Activated gamma-delta T cell (primary cell): ENCODE measurements at regions not wholly inside any gene's neighbourhood (a gene's known extent, or its start where the extent isn't known, plus 50 kb on each side); places are given as distances from the start of the nearest gene placed in this dataset.
"Not testable (repeated sequence)": the region's sequence is repeated elsewhere in the genome, so short reads cannot be mapped to it uniquely, and the experiment has no call there.

ENCODE experiments used
- DNase-seq: peaks from one replicate; lab custom pipeline; 2025; lab: John Stamatoyannopoulos, UW

- no peak for DNase-seq
Observed at GRCh38 chr1:29391362-29391880, 155.1 kb downstream of the PTPRU start.

DNA sequence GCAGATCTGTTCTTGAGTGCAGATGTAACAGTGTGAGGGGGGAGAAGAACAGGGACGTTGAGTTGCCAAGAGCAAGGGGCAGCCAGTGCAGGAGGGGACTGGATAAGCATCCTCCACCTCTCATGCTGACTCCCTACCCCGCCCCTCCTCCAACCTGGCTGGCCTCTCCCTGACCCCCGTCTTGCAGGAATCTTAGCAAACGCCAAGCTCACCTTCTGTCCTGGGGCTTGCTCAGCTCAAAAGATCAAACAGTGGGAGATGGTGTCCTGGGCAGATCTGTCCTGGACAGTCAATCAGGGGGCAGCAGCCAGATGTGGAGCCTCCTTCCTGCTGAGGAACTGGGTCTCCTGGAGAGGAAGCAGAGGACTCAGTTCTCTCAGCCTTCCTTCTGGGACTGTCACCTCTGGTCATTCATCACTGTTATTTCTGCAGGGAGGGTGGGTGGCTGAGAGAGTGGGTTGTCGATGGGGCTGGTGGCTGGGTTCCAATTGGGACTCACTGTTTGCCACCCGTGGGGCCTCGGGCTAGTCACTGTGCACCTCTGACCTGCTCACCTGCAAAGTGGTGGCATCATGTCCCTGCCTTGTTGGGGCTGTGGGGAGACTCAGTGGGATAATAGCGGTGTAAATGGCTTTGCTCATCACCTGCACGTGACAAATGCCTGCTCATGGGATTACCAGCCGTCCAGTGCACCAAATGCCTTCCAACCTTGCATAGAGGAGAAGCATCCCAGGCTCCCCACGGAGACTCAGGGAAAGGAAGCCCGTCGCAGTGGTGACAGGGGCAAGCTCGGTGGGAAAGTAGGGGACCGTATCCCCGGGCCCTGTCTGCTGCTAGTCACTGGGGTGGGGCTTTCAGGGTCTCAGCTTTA is 154.4 kb downstream of the PTPRU start:
- no peak for DNase-seq

GRCh38 chr1:29390075-29390474 is 153.8 kb downstream of the PTPRU start:
- no peak for DNase-seq

DNA sequence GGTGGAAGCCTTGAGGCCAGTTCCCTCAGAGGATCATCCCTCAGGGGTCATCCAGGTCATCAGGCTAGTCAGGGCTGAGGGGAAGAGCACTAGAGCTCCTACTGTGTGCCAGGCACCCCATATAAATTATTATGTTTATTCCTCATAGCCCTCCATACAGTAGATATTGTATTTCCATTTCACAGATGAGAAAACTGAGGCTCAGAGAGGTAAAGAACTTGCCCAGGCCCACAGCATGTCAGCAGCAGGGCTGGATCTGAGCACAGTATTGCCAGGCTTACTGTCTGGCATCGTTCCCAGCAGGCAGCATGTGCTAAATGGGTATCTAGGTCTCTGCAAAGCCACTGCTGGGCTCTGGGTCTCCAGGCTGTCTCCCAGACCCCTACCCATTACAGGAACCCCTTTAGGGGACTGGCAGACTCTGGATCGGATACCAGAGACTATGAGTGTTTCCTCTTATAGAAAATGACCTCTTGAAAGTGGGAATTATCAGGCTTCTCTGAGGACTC is 153.3 kb downstream of the PTPRU start:
- DNase-seq = no peak

DNA sequence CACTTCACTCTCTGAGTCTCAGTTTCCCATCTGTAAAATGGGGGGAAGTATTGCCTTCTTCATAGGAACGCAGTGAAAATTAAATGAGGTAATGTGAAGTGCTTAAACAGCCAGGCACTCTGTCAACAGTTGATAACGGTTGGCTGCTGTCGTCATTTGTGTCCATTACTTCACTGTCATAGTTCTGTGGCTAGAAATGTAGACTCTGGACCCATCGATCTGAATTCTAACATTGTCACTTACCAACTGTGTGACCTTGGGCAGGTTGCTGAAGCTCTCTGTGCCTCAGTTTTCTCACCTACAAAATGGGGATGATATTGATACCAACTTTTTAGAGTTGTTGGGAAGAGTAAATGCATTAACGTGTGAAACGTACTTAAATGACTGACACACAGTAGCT is 152.6 kb downstream of the PTPRU start:
- no peak for DNase-seq

DNA sequence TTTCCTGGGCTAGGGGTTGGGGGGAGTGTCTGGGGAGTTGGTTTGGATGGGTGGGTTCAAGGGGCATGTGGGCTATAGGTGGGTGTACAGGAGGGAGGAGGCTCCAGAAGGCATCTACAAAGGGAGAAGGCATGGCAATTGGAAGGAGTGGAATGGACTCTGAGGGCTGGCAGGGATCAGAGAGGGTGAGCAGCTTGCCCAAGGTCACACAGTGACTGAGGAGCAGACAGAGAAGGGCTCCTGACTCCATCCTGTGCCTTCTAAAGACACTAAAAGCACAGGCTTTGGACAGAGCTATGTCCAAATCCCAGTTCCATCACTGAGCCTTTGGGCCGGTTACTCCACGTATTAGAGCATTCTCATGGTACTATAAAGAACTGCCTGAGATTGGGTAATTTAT is 151.8 kb downstream of the PTPRU start:
- no peak for DNase-seq

DNA sequence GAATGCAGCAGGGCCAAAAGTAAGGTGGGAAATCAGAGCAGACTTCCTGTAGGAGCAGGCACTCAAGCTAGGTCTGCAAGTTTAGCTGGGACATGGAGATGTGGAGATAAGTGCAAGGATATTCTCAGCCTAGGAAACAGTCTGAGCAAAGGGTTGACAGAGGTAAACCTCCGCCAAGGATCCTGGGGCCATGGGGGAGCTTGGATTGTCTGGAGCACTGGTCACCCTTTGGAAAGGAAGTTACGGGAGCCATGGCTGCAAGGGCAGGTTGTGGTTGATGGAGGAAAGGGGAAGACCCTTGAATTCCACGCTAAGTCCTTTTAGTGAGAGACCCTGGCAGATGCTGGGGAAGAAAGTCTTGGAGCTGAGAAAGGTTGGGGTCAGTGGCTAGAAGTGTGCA is 150.9 kb downstream of the PTPRU start:
- no peak for DNase-seq

DNA sequence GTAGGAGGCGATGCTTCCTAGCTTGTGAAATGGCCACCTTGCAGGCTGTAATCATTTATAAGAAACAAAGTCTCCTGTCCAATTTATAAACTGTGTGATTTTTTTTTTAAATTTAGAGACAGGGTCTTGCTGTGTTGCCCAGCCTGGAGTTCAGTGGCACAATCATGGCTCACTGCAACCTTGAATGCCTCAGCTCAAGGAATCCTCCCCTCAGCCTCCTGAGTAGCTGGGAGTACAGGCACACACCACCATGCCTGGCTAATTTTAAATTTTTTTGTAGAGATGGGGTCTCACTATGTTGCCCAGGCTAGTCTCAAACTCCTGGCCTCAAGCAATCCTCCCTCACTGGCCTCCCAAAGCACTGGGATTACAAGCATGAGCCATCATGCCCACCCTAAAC is 150.1 kb downstream of the PTPRU start:
- DNase-seq = not testable (repeated sequence)

- no peak for DNase-seq
Observed at GRCh38 chr1:29385966-29386365, 149.6 kb downstream of the PTPRU start.

- no peak for DNase-seq
Observed at GRCh38 chr1:29384496-29385015, 148.2 kb downstream of the PTPRU start.

- no peak for DNase-seq
Observed at GRCh38 chr1:29383746-29384371, 147.5 kb downstream of the PTPRU start.

GRCh38 chr1:29382851-29383745 is 146.8 kb downstream of the PTPRU start:
- no peak for DNase-seq

GRCh38 chr1:29381426-29381825 is 145.1 kb downstream of the PTPRU start:
- no peak for DNase-seq

DNA sequence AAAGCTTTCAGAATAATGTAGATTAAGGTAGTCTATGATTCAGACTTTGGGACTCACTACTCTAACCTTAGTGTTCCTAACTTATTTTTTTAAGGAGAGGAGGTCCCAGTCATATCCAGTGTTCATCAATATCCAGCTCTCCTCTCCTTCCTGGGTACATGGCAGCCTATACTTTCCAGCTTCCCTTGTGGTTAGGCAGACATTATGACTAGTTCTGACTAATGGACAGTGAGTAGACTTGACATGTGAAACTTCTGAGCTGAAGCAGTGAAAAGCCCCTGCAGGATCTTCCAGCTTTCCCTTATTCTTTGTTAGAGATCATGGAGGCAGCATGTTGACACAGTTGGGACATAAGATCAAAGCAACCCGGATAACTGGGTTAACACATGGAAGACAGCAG is 144.2 kb downstream of the PTPRU start:
- DNase-seq = no peak

- no peak for DNase-seq
Observed at GRCh38 chr1:29379443-29380073, 143.2 kb downstream of the PTPRU start.
